LNCaP clone FGC (cell line): ENCODE measurements at regions not wholly inside any gene's neighbourhood (a gene's known extent, or its start where the extent isn't known, plus 50 kb on each side); places are given as distances from the start of the nearest gene placed in this dataset.

Experiments
- DNase-seq: peaks from one replicate; pipeline ENCODE4 v3.0.0-alpha.2; 2011; ENCODE audit warnings: low read depth
- H3K4me3 ChIP-seq: 2 replicates; pipeline ENCODE4 v1.5.1; 2011; ENCODE audit warnings: mild to moderate bottlenecking, low read depth, low read length, control low read depth
- CTCF ChIP-seq: IDR thresholded peaks from 2 replicates; pipeline ENCODE4 v1.5.1; 2012; ENCODE audit warnings: mild to moderate bottlenecking; ENCODE audit not compliant: control insufficient read depth, insufficient read depth; ENCODE audit errors: extremely low read depth

GRCh38 chr5:175148636-175149172 lies 295.3 kb downstream of the DRD1 start:
- H3K4me3 ChIP-seq = no peak overlapping the region
- no peak for TF ChIP-seq CTCF
- no peak for DNase-seq

GRCh38 chr5:175146733-175147132 lies 297.2 kb downstream of the DRD1 start:
- TF ChIP-seq CTCF = no peak
- no peak for DNase-seq
- no peak overlapping the region for H3K4me3 ChIP-seq

- TF ChIP-seq CTCF = no peak
- no peak overlapping the region for H3K4me3 ChIP-seq
- no peak for DNase-seq
Measured at GRCh38 chr5:175141421-175141820, 302.6 kb downstream of the DRD1 start.

GRCh38 chr5:175133185-175133584 lies 310.8 kb downstream of the DRD1 start:
- H3K4me3 ChIP-seq = no peak overlapping the region
- no peak for DNase-seq
- TF ChIP-seq CTCF = no peak

- no peak for DNase-seq
- TF ChIP-seq CTCF = no peak
- no peak overlapping the region for H3K4me3 ChIP-seq
Measured at GRCh38 chr5:175131432-175131831, 312.6 kb downstream of the DRD1 start.

GRCh38 chr5:175129619-175130018 lies 314.4 kb downstream of the DRD1 start:
- no peak for DNase-seq
- H3K4me3 ChIP-seq = no peak overlapping the region
- no peak for TF ChIP-seq CTCF

- no peak overlapping the region for H3K4me3 ChIP-seq
- no peak for DNase-seq
- no peak for TF ChIP-seq CTCF
Measured at GRCh38 chr5:175129121-175129520, 314.9 kb downstream of the DRD1 start.
